DOHH2 (cell line): ENCODE measurements at regions not wholly inside any gene's neighbourhood (a gene's known extent, or its start where the extent isn't known, plus 50 kb on each side); places are given as distances from the start of the nearest gene placed in this dataset.

ENCODE experiments used
- CTCF ChIP-seq: fragments of 200-600 bp; sonication (generic); IDR thresholded peaks from one replicate; pipeline ENCODE4 v1.5.1; 2014; ENCODE audit warnings: antibody characterized with exemption, mild to moderate bottlenecking, low read depth, low read length; ENCODE audit not compliant: poor library complexity, severe bottlenecking
- EZH2phosphoT487 ChIP-seq: fragments of 200-600 bp; sonication (generic); IDR thresholded peaks from 2 replicates; pipeline ENCODE4 v1.6.1; 2017; ENCODE audit warnings: borderline replicate concordance, mild to moderate bottlenecking, antibody characterized with exemption, low read length, moderate library complexity, mixed read lengths

- no peak for TF ChIP-seq EZH2phosphoT487
- TF ChIP-seq CTCF: no peak
These were observed 281.9 kb downstream of the UBE3D start for GRCh38 chr6:82783587-82784236.
